HG02885 (cell line): ENCODE measurements at regions not wholly inside any gene's neighbourhood (a gene's known extent, or its start where the extent isn't known, plus 50 kb on each side); places are given as distances from the start of the nearest gene placed in this dataset.
"Not testable (repeated sequence)": the region's sequence is repeated elsewhere in the genome, so short reads cannot be mapped to it uniquely, and the experiment has no call there.

Experiments
- ATAC-seq: cut with Tn5 transposase; IDR thresholded peaks from one replicate; pipeline ENCODE4 v1.9.1; 2021; ENCODE audit warnings: mild to moderate bottlenecking; ENCODE audit not compliant: unreplicated experiment, poor library complexity

DNA sequence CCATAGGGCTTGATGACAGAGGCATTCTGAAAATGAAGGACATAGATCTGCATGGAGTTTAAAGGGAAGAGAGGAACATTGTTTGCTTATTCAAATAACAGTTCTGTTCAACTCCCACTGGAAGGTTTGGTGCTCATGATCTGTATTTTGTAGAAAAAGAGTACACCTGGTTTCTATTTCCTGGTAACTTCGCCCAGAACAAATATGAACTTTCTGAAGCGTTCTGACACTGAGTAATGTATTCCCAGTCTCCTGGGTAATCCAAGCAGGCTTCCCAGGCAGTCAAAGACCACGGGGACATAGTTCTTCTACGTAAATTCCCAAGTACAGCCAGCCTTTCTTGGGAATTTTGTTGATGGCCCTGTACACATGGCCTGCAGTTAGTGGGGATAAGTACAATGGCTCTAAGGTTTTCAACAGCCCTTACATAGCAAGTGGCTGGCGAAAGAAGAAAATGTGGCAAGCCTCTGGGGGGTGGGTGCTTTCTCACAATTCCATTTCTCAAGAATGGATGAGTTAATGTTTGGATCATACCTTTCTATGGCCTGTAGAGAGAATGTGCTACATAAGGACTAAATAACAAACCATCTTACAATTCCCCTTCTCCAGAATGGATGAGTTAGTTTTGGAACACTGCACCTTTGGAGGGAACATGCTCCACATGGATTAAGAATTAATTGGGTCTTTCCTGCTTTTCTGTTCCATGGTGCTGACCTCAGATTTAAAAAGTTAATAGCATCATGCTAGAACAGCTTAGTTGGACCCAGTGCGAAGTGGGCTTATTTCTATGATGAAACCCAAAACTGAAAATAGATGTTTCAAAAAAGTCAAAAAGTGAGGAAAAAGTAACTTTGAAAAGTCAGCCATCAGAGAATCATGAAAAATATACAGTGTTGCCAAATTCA, 52.7 kb downstream of the COL6A6 start:
- ATAC-seq: no peak

DNA sequence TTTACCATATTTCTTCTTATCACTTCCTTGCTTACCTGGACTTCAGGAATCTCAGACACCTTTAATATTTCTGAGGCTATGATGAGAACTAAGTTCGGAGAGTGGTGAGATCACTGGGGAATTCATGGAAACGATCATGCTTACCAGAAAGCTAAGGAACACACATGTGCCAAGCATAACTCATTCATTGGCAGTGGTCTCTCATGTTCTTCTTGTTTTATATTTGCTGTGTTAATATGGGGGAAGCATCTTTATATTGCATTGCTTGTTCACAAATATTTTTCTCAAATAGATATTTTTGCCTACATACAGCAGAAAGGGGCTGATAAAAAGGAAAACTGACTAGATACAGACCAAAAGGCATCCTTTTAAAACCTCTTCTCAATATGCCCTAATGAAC, 55.8 kb downstream of the COL6A6 start:
- no peak for ATAC-seq

DNA sequence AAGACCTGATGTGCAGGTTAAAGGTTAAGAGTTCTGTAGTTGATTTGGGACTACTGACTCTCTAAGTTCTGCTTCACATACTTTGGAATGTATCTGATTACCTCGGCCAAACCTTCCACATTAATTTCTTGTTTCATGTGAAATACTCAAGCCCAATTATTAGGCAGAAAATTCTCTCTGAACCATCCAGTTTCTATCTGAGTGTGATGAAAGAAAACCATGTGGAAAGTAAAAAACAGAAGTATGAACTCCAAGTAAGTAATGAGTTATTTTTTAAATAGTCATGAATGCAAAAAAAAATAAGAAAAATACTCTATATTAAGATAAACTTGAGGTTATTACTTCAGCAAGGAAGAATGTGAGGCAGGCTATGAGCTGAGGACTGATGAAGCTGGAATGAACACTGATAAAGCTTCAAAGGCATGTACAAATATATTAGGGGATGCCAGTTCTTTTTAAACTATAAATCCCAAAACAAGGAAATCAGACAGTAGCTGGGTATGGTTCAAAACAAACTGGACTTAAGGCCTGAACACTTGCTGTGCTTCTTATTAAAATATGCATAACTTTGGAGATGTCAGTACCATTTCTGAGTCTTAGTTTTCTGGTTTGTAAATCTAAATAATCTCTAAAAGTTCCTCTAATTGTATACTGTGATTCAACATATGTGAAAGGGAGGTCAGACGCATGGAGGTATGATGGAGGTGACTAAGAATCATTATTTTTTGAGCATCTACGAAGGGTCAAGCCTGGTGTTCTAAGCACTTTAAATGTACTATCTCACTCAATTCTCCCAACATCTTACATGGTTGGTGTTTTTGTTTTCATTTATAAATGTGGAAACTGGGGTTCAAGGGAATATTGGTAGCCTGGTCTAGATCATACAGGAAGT, 59.6 kb downstream of the COL6A6 start:
- ATAC-seq: no peak

DNA sequence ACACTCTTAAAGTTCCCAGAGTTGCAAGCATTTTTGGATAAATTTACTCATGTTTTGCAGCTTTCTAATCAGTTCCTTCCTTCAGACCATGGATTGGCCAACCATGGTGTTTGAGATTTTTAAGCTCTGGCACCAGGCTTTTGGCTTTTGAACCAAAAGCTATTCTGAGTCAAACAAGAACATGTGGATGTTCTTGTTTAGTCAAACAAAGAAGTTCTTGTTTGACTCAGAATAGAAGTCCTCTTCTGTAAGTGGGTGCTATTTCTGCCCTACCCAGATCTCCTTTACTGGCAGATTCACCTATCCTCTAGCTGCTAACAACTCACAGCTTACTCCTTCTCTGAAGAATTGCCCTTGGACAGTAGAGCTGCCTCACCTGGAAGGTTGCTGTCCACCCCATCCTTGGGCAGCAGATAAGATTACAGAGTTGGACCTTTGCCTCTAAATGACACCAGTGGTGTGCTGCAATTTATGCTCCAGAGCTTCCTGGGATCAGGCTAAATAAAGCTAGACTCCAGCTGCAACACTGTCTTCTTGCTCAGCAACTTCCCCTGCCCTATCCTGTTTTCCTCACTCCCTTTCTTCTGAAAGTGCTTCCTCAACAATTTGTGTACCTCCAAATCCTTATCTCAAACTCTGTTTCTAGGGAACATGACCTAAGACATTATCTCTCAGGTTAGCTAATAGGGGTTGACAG, 65.6 kb downstream of the COL6A6 start:
- peak; percentile 92 for ATAC-seq

DNA sequence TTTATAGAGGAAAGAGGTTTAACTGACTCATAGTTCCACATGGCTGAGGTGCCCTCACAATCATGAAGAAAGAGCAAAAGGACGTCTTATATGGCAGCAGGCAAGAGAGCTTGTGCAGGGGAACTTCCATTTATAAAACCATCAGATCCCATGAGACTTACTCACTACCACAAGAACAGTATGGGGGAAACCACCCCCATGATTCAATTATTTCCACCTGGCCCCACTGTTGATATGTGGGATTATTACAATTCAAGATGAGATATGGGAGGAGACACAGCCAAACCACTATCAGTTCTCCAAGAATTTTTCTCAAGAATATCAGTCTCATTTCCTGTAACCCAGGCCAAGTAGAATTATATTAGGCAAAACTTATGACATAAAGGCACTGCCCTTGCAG, 77.8 kb downstream of the COL6A6 start:
- ATAC-seq: not testable (repeated sequence)

DNA sequence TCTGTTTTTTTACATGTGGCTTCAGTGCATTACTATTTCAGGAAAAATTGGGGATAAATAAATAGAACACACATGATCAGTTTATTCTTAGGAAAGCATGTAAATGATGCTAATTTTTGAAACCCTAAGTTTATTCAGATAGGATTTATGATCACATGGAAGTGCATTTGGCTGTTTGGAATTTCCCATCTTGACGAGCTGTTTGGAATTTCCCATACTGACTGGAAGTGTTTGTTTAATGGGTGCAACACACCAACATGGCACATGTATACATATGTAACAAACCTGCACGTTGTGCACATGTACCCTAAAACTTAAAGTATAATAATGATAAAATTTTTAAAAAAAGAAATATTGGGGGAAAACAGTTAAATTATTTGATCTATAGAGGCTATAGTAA, 79.5 kb downstream of the COL6A6 start:
- ATAC-seq: no peak

DNA sequence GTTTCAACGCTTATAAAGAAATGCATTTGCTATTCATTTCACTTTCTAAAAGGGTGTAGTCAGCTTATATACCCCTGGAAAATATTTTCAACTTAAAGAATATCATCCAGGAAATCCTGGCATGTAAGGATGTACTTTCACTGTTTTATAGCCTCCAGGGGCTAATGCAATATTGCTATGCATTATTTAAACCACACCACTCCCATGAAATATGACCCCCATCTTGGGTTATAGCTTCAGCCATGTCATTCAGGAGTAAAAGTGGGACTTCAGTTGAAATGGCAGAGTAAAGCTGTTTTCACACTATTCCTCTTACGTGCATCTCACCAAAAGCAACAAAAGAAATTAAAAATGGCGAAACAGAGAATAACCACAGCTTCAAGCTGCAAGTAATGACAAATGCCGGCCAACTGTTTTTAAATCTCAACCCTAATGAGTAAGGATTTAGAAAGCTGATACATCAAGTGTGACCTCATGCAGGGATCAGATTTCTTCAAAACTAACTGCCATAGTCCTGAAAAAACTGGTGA, 84.5 kb downstream of the COL6A6 start:
- ATAC-seq: no peak

DNA sequence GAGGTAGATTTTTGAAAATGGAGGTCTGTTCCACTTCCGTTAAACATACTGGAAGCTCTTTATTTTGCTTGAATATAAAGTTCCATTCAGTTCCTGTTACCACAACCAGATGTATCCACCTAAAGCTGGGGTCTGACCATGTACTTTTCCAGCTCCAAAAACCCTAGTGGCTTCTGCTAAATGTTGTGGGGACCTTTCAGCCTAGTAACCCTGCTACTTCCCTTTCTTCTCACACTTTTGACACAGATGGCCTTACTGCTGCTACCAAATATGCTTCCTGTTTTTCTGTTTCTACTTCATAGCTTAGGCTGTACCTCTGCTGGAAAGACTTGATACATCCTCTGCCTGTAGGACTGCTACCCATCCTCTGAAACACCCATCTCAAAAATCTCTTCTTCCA, 87.8 kb downstream of the COL6A6 start:
- no peak for ATAC-seq

DNA sequence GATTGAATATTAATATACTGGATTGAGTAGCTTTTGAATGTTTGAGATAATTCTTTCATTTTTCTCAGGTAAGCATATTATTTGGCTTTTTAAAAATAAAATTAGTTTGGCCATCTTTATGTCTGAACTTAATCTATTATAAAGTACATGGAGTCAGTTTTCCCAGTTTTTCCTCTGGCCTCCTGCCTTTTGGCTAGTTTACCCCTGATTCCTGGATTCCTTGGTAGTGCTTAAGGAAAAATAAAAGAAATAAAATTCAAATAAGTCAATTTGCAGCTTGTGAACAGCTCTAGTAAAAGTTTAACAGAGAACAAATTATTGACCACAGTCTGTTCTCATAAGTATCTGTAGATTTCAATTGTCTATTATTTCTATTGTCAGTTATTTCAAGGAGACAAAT, 89.4 kb downstream of the COL6A6 start:
- ATAC-seq: no peak

DNA sequence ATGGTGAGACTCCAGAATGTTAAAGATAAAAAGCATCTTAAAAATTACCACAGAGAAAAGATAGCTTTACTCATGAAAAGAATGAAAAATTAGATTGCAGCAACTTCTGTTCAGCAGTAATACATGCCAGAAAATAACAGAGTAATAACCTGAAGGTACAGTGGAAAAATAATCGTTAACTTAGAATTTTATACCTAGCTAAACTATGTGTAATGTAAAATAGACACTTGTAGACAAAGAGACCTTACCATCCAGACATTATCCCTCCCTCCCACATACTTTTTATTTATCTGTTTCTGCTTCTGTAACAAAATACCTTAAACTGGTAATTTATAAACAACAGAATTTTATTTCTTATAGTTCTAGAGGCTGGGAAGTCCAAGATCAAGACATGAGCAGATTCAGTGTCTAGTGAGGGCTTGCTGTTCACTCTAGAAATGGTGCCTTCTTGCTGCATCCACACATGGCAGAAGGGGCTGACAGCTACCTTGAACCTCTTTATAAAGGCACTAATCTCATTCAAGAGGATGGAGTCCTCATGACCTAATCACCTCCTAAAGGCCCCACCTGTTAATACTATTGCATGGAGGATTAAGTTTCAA, 90.7 kb downstream of the COL6A6 start:
- ATAC-seq: no peak

DNA sequence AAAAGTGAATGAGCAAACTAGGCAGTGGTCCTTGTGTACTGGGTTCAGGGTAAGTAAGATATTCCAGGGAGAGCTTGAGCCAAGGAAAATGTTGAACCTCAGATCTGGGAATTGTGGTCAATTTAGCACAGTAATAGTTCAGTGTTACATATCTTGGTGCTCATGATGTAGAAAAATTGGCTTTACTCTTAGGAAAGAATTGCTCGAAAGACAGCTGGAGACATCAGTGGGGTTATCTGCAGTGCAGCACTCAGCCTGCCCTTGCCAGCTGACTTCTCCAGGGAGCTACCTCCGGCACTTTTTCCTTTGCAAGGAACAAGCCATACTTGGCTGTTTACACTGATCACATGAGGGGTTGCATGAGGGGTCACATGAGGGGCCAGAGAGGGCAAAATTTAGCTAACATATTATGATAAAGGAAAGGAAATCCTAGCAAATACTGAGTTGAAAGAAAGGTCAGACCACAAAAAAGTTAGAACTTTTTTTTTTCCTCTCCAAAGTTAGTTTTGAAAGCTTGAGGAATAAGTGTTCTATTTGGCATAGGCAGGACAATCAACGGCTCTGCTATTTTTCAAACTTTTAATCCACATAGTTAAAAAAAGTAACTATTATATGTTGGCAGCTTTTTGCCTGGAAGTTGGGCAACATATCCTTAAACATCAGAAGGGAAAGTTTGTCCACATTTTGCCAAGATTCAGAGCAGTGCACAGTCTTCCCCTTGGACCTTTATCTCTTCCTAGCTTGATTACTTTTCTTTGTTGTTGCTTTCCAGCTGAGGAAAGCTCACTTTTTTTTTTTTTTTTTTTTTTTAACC, 92.4 kb downstream of the COL6A6 start:
- no peak for ATAC-seq

DNA sequence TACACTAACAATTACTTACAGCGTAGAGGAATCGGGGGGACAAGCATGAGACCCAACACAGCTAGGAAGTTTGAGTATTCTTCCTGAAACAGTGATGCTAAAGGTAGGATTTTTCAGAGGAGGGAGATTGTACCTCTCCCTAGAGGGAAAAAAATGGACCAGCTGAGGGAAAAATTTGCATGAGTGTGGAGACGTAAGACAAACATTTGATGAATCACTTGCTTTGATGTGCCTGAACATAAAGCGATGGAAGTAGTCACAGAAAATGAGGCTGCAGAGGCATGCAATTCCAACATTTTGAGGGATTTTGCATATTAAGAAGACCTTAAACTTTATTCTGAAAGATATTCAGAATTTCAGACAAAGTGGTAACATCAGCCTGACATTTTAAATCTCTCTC, 102.2 kb downstream of the COL6A6 start:
- no peak for ATAC-seq

DNA sequence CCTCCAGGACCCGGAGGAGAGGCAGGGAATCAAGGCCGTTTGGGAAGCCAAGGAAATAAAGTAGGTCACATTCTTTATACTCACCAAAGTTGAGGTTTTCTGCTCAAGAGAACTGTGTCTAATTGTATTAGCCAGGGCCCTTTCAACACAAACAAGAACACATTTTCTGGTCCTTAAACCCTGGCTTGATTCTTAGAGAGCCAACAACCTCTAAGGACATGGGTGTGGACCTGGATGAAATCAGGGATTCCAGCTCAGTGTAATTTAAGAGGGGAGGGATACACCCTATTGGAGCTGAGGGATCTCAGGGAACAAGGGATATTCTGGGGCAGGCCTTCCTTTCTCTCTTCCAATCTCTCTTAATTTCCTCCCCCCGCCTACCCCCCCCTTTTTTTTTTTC, 104.8 kb downstream of the COL6A6 start:
- ATAC-seq: no peak

DNA sequence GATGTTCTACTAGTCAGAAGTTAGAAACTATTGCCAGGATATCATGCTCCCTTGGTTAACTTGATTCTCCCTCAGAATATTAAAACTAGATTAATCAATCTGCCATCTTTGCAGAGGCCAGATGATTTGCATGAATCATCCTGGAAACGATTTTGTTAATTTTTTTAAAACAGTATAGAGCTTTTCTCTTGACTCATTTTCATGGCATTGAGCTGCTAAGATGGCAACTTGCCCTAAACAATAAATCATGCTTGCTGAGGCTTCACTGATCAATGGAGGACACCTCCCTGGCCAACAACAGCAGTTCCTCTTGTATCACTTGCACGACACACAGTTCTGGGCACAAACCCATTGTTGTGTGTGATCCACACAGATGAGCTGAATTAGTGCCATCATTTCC, 109.1 kb downstream of the COL6A6 start:
- ATAC-seq: no peak

DNA sequence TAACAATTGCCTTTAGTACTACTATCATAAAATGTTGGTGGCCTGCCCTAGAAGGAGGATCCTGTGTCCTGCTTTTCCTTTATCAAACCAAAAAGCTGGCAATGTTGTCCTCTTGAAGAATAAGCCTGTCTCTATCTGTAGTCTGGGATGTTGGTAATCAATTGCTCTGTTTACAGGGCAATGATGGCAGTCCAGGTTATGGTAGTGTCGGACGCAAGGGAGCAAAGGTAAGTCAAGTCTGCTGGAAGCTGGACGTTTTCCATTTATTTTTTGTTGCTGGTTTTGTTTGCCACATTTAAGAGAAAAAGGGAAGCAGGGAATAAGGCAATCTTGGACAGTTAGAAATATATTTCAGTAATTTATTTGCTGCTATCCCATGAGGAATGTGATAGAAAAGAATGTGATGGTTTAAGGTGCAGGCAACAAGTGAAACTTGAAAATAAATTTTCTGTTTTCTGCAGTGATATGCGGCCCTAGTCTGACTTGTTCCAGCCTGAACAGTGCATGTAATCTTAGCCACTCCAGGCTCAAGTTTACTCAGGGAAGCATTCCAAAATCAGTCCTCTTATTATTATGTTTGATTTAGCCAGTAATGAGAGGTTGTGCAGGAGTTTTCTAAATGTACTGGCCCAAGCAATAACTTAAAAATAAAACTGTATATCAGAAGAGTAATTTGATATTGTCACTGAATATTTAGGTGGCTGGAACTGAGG, 110.3 kb downstream of the COL6A6 start:
- ATAC-seq: no peak

DNA sequence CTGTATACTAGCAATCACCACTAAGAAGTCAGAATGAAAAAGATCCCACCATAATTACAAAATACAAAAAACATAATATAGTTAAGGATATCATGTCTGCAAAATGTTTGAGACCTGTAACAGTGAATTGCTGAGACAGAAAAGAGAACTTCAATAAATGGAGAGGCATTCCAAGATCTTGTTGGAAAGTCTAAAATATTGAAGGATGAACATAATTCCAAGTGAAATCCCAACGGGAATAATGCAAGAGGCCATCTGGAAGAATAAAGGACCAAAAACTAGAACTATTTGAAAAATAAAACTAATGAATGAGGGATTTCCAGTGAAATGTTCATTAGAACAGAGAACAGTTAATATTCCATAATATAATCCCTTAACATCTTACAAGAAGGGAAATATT, 110.9 kb downstream of the COL6A6 start:
- no peak for ATAC-seq
